NT2/D1 (cell line): ENCODE measurements at regions not wholly inside any gene's neighbourhood (a gene's known extent, or its start where the extent isn't known, plus 50 kb on each side); places are given as distances from the start of the nearest gene placed in this dataset.

Experiments used
- DNase-seq: peaks from one replicate; pipeline ENCODE4 v3.0.0-alpha.2; 2011; ENCODE audit warnings: low read depth, low spot score
- H3K27me3 ChIP-seq: 2 replicates; pipeline ENCODE4 v1.6.0; 2011; ENCODE audit warnings: mild to moderate bottlenecking; ENCODE audit not compliant: insufficient read length, insufficient read depth
- H3K36me3 ChIP-seq: 2 replicates; pipeline ENCODE4 v1.6.1; 2011; ENCODE audit warnings: mild to moderate bottlenecking, low read length, mixed read lengths; ENCODE audit not compliant: insufficient read depth, insufficient read length
- H3K4me1 ChIP-seq: 2 replicates; pipeline ENCODE4 v1.5.1; 2011; ENCODE audit not compliant: insufficient read depth, insufficient read length
- H3K4me3 ChIP-seq: 2 replicates; pipeline ENCODE4 v1.5.1; 2011; ENCODE audit warnings: low read depth; ENCODE audit not compliant: insufficient read length
- H3K9ac ChIP-seq: 2 replicates; pipeline ENCODE4 v1.6.0; 2011; ENCODE audit warnings: low read depth; ENCODE audit not compliant: insufficient read length
- H3K9me3 ChIP-seq: 2 replicates; pipeline ENCODE4 v1.5.1; 2011; ENCODE audit warnings: mild to moderate bottlenecking, low read length; ENCODE audit not compliant: insufficient read depth
- SUZ12 ChIP-seq: IDR thresholded peaks from 2 replicates; pipeline ENCODE4 v1.6.1; 2011; ENCODE audit not compliant: insufficient read length, insufficient read depth; ENCODE audit errors: extremely low read depth
- YY1 ChIP-seq: IDR thresholded peaks from 2 replicates; pipeline ENCODE4 v1.6.1; 2011; ENCODE audit not compliant: insufficient read length, insufficient read depth
- ZNF274 ChIP-seq: IDR thresholded peaks from 2 replicates; pipeline ENCODE4 v1.6.1; 2011; ENCODE audit warnings: mild to moderate bottlenecking, low read depth, low read length

GRCh38 chr4:151883747-151884146, 122.9 kb upstream of the GATB start:
- Histone ChIP-seq H3K9ac (no peak overlapping the region), H3K9me3 (no peaks in the 10 kb centered on the region), H3K27me3 (no peaks in the 10 kb centered on the region), H3K4me3 (no peak overlapping the region), H3K4me1 (no peaks in the 10 kb centered on the region), H3K36me3 (no peaks in the 10 kb centered on the region)
- TF ChIP-seq SUZ12 (no peak), YY1 (no peak), ZNF274 (no peak)
- no peak for DNase-seq

DNA sequence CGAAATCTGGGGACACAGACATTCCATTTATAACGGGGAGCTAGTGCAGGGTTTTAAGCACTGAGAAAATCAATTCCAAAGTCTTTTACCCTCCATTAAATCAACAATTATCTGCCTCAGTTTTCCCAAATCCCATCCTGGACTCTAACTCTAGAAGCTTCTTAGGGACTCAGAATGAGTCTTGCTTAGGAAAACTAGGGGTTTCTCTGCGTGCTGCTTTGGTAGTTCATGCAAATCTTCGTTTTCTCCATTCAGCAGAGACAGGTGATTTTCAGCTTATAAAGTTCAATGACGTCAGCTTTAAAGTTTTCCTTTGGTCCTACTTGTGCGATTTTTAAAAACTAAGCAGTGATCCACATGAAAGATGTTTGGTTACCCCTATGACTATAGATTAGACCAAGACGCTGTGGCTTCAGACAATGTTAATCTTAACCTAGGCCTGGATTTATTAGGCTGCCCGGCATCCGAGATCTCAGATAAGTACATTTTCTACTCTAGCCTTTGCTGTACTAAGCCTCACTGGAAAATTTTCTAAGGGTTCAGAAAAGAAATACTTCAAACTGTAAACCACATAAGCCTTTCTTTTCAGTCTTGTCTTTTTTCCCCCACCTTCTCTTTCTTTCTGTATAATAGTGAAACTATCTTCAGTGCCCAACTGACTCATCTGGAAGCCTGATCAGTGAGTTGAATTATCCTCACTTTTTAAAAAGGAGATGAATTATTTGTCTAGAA, 121.4 kb upstream of the GATB start:
- no peaks in the 10 kb centered on the region for H3K4me1 ChIP-seq
- no peak for DNase-seq
- TF ChIP-seq SUZ12 (no peak), YY1 (no peak), ZNF274 (no peak)
- no peaks in the 10 kb centered on the region for H3K9me3 ChIP-seq
- H3K36me3 ChIP-seq = no peaks in the 10 kb centered on the region
- H3K4me3 ChIP-seq = no peak overlapping the region
- H3K27me3 ChIP-seq = no peaks in the 10 kb centered on the region
- H3K9ac ChIP-seq = no peak overlapping the region

DNA sequence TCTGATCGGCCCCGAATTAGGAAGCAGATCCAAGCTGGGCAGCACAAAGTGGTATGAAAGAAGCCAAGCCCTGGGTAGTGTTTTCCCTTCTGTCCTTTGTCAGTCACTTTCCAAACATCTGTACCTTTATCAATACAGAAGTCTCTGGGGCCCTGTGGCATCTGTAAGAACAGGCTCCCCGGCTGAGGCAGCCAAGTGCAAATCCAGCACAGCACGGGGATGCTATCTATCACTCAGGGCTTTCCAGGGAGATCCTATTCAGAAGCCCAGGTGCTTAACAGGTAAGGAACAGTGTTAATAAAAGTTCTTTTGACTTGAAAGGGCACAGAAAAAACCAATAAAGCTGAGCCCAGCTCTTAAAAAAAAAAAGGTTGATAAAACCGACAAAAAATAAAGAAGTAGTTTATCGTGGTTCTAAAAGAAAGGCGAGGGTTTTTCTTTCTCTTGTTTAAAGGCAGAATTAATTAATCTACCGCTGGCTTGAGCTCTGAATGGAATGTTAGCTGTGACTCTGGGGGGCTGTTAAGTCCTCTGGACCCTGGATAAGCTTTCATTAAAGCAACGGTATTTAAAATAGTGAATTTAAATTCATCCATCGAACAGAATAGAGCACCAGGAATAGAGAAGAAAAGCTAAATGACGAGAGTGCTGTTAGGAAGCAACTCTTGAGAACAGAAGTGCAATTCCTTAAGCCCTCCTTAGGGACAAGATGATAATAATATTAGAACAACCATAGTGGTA, 119.1 kb upstream of the GATB start:
- H3K9me3 ChIP-seq = no peaks in the 10 kb centered on the region

GRCh38 chr4:151876381-151876988, 115.7 kb upstream of the GATB start:
- Histone ChIP-seq H3K9me3 (no peaks in the 10 kb centered on the region), H3K4me1 (no peaks in the 10 kb centered on the region), H3K36me3 (no peaks in the 10 kb centered on the region), H3K9ac (no peak overlapping the region), H3K27me3 (no peaks in the 10 kb centered on the region), H3K4me3 (no peak overlapping the region)
- DNase-seq = no peak
- TF ChIP-seq YY1 (no peak), ZNF274 (no peak), SUZ12 (no peak)

More for the DNA sequence above, 119.1 kb upstream of the GATB start:
- H3K4me3 ChIP-seq = no peak overlapping the region
- no peaks in the 10 kb centered on the region for H3K27me3 ChIP-seq
- H3K36me3 ChIP-seq = no peaks in the 10 kb centered on the region
- no peak for DNase-seq
- H3K4me1 ChIP-seq = no peaks in the 10 kb centered on the region
- TF ChIP-seq SUZ12 (no peak), YY1 (no peak), ZNF274 (no peak)
- no peak overlapping the region for H3K9ac ChIP-seq

DNA sequence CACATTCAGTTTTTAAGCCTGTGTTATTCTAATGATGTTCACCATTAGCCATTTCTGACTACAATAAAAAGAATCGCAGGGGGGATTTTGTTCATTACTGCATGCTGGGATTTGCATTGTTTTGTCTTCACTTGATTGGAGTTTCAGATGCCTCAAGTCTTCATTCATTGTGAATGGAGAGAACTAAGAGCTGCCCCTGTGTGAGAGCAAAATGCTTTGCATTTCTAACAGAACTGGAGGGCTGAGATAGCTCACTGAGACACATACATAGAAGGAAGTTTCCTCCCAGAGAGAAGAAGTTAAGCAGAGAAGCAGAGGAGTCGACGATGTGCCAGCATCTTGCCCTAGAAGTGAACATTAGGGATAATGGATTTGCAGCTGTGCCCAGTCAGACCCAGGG, 113.5 kb upstream of the GATB start:
- no peak overlapping the region for H3K9ac ChIP-seq
- TF ChIP-seq YY1 (no peak), ZNF274 (no peak), SUZ12 (no peak)
- H3K4me1 ChIP-seq = no peaks in the 10 kb centered on the region
- no peaks in the 10 kb centered on the region for H3K9me3 ChIP-seq
- no peak overlapping the region for H3K4me3 ChIP-seq
- no peaks in the 10 kb centered on the region for H3K36me3 ChIP-seq
- DNase-seq = peak; percentile 54
- no peaks in the 10 kb centered on the region for H3K27me3 ChIP-seq

DNA sequence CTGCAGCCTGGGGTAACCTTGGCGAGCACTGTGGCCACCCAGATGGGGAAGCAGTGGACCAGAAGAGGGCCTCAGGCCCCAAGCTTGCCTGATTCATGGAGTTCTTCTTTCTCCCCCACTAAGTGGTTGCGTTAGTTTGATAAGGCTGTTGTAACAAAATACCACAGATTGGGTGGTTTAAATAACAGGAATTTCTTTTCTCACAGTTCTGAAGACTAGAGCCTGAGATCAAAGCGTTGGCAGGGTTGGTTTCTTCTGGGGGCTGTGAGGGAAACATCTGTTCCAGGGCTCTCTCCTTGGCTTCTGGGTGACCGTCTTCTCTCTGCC, 105.7 kb upstream of the GATB start:
- H3K9me3 ChIP-seq = 0 out of 2 replicates have a peak, but pooled peaks cover 11% of the 10 kb centered on the region
- DNase-seq = no peak
- no peak overlapping the region for H3K4me3 ChIP-seq
- no peaks in the 10 kb centered on the region for H3K4me1 ChIP-seq
- H3K27me3 ChIP-seq = no peaks in the 10 kb centered on the region
- no peak for TF ChIP-seq ZNF274
- no peak for TF ChIP-seq YY1
- TF ChIP-seq SUZ12 = no peak
- H3K36me3 ChIP-seq = no peaks in the 10 kb centered on the region
- H3K9ac ChIP-seq = no peak overlapping the region
